T-helper 2 cell treated with Interferon-gamma antibody and Interleukin-4, amounts not matched to agents 100 ng/mL and 5 ng/mL, for 36 hours (primary cell): ENCODE measurements at regions not wholly inside any gene's neighbourhood (a gene's known extent, or its start where the extent isn't known, plus 50 kb on each side); places are given as distances from the start of the nearest gene placed in this dataset.
"Not testable (repeated sequence)": the region's sequence is repeated elsewhere in the genome, so short reads cannot be mapped to it uniquely, and the experiment has no call there.

Experiments
- intact Hi-C: fragments of 100-400 bp; cut with micrococcal nuclease; formaldehyde crosslinking; loops from one replicate; pipeline ENCODE4 v1.15.1; 2023

DNA sequence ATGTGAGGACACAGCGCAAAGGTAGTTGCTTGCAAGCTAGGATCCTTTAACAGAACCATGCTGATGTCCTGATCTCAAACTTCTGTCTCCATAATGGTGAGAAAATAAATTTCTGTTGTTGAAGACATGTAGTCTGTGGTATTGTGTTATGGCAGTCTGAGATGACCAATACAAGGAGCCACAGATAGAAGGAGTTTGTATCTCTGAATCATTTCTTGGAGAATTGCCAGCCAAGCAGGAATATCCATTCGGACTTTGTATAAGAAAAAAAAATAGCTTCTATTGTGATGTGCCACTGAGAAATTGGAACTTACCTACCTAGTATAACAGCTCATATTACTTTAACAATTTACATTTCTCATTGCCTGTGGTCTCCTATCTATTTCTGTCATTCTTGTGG, 447.6 kb upstream of the CA10 start:
- intact Hi-C loops: no loop called here

GRCh38 chr17:52604105-52604504, 445.6 kb upstream of the CA10 start:
- intact Hi-C loops: no loop called here

GRCh38 chr17:52597452-52598215, 439.1 kb upstream of the CA10 start:
- intact Hi-C loops: not testable (repeated sequence)

- intact Hi-C loops: no loop called here
Observed at GRCh38 chr17:52594516-52594915, 436.0 kb upstream of the CA10 start.

GRCh38 chr17:52546990-52547389, 388.5 kb upstream of the CA10 start:
- intact Hi-C loops: no loop called here

- intact Hi-C loops: no loop called here
Observed at GRCh38 chr17:52546493-52546892, 388.0 kb upstream of the CA10 start.

- intact Hi-C loops: no loop called here
Observed at GRCh38 chr17:52537421-52537820, 378.9 kb upstream of the CA10 start.

DNA sequence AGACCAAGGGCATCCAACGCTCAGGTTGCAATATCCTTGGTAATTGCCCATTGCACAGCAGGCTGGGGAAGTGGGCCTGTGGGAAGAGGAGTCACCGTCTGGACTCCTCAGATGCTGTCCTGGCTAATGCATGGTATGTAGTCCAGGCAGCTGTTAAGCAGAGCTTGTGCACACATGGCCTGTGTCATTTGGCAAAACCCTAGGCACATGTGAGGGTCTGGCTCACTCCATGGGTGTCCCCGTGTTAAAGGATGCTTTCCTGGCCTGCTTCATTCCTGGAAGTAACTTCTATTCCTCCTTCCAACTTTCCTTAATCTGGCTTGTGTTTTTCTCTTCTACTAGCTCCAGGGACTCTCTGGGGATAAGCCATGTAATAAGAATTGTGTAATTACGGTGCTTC, 378.0 kb upstream of the CA10 start:
- intact Hi-C loops: no loop called here

- intact Hi-C loops: no loop called here
Observed at GRCh38 chr17:52532373-52532772, 373.9 kb upstream of the CA10 start.

GRCh38 chr17:52524096-52524637, 365.7 kb upstream of the CA10 start:
- intact Hi-C loops: no loop called here

DNA sequence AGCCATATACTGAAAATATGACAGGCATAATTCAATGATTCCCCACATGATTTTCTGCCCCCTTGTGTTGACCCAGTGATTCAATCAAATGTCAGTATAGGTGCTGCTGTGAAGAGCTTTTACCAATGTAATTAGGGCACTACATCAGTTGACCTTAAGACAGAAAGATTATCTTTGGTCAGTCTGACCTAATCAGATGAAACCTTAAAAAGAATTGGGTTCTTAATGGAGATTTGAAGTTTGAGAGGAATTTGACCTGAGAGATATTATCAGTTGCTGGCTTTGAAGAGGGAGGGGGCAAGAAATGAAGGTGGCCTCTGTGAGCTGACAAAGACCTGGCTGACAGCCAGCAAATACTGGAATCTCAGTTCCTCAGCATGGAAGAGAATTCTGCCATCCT, 358.7 kb upstream of the CA10 start:
- intact Hi-C loops: no loop called here

DNA sequence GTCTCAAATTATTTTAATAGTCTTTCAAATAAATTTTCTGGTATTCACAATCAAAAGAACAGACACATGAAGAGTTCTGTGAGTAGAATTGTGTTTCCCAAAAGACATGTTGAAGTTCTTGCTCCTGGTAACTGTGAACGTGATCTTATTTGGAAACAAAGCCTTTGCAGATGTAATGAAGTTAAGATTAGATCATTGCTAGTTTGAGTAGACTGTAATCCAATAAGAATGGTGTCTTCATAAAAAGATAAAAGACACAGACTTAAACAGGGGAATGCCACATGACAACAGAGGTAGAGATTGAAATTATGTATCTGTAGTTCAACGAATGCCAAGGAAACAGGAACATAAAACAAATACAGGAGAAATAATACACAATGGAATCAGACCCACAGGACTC, 357.4 kb upstream of the CA10 start:
- intact Hi-C loops: no loop called here

DNA sequence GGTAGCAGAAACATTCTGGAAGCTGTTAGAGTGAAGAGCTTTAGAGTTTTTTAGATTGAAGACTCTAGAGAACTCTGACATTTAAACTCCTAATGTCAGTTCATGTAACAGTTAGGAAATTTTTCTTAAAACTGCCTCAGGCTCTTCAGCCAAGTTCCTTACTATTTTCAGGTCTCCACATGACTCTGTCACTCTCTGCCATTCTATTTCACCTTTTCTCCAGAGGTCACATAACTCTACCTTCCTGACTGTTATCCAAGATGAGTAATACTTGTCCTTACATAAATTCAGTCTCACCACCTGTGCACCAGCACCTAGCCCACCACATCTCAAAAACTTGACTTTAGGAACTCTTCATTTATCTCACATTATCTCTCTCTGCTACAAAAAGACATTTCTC, 347.1 kb upstream of the CA10 start:
- intact Hi-C loops: no loop called here

GRCh38 chr17:52504081-52504480, 345.6 kb upstream of the CA10 start:
- intact Hi-C loops: no loop called here

DNA sequence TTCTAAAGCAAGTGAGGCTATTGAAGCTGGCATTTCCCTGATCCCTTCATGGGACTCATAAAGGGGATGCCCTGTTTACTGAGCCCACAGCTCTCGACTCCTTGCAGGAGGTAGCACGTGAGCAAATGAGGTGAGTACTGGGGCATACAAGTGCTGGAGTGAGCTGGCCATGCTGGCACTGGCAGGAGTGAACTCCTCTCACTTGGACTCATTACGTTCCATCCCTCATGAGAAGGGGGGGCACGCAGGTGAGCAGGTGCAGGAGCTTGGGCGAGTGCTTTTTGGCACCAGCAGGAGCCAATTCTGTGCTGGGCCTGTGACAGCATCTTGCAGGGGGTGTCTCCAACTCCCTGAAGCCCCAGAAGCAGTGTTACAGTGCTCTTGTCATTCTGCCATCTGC, 337.1 kb upstream of the CA10 start:
- intact Hi-C loops: no loop called here

DNA sequence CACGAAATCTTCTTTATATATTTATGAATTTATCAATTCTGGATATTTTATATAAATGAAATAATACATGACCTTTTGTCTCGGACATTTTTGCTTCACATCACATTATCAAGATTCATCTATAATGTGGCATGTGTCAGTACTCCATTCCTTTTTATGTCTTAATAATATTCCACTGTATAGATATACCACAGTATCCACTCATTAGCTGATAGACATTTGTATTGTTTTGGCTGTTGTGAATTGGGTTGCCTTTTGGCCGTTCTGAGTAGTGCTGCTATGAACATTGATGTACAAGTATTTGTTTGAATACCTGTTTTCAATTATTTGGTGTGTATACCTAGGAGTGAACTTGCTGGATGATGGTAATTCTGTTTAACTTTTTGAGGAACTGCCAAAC, 323.8 kb upstream of the CA10 start:
- intact Hi-C loops: no loop called here

GRCh38 chr17:52477824-52478699, 319.5 kb upstream of the CA10 start:
- intact Hi-C loops: no loop called here

DNA sequence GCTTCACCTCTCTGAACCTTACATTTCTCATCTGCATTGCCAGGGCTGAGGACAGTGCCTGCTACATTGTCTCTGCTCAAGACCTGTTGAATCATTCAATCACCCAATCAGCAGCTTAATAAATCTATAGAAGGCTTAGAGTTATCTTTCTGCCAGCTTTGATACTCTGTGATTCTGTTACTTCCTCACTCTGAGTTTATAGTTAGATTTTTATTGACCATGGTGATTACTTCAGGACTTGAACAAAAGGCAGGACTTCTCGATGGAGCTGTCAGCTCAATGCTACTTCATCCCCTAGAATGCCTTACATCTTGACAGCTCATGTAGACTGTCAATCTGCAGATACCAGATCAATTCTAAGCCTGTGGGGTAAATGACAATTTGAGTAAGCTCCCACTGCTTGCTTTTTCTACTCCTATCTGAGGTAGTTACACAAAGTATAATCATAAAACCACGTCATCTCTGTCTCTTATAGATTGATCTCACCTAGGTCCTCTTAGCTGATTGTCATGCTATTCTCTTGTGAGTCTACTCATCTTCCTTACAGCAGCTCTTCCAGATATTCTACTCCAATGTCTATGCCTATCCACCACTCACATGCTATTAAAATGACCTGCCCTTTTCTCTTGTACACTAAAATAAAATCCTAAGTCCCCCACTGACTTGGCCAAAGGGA, 318.3 kb upstream of the CA10 start:
- intact Hi-C loops: no loop called here

DNA sequence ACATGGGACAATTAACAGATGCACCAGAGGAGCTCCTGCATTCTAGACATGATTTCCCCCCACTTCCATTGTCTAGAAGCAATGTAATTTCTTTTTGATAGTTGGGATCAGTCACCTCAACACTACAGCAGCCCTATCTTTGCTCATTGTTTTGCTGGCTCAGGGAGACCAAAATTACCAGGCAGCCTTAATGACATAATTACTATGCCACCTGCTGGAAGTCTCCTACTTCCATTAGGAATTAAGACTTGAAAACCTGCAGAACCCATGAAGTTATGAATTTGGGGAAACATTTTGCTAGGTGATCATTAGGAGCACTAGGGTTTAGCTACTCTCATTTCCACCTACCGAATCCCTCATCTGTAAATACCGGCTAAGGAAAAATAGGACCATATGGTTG, 312.0 kb upstream of the CA10 start:
- intact Hi-C loops: no loop called here

GRCh38 chr17:52465407-52465806, 306.9 kb upstream of the CA10 start:
- intact Hi-C loops: no loop called here

GRCh38 chr17:52451294-52451861, 292.9 kb upstream of the CA10 start:
- intact Hi-C loops: no loop called here

DNA sequence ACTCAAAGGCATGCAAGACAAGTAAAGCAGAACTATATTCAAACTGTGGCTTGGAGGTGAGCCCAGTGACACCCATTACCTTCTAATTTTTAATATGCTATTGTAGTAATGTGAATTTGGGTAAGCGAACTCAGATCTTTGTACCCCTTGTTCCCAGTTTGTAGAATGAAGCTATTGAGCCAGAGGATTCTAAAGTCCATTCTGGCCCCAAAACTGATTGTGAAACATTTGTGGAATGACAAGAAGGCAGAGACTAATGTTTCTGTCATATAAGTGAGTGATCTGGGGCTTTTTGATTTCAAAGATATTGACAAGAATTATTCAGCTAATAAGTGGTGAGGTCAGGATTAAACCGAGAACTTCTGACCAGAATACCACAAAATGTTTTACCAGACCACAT, 283.8 kb upstream of the CA10 start:
- intact Hi-C loops: no loop called here
